Esophagus muscularis mucosa (tissue), 4 donors: ENCODE measurements at regions not wholly inside any gene's neighbourhood (a gene's known extent, or its start where the extent isn't known, plus 50 kb on each side); places are given as distances from the start of the nearest gene placed in this dataset.

ENCODE experiments used
- DNase-seq: peaks from one replicate; pipeline ENCODE4 v3.0.0-alpha.2; 2017; ENCODE audit errors: extremely low spot score
- H3K27ac ChIP-seq, 4 donors: fragments of 200-600 bp; sonication (generic); replicated peaks in 1 of 4; 1 replicate in 3 of 4; 2 replicates in 1 of 4; pipeline ENCODE4 v1.5.1; 2016 to 2019; ENCODE audit warnings: mild to moderate bottlenecking in 1 of 4
- H3K27me3 ChIP-seq, 4 donors: fragments of 200-600 bp; sonication (generic); one replicate each; pipeline versions ENCODE4 v1.5.1 to v1.6.0; 2016 to 2019
- H3K36me3 ChIP-seq, 4 donors: fragments of 200-600 bp; sonication (generic); one replicate each; pipeline ENCODE4 v1.5.1; 2016 to 2019
- H3K4me1 ChIP-seq, 4 donors: fragments of 200-600 bp; sonication (generic); one replicate each; pipeline ENCODE4 v1.5.1; 2016 to 2019
- H3K4me3 ChIP-seq, 4 donors: fragments of 200-600 bp; sonication (generic); 1 replicate in 2 of 4; 2 replicates in 2 of 4; pipeline ENCODE4 v1.5.1; 2016 to 2019; ENCODE audit warnings: mild to moderate bottlenecking in 4 of 4, moderate library complexity in 1 of 4
- H3K9me3 ChIP-seq, 4 donors: fragments of 200-600 bp; sonication (generic); 1 replicate in 3 of 4; 2 replicates in 1 of 4; pipeline ENCODE4 v1.5.1; 2016 to 2019
- CTCF ChIP-seq, 3 experiments: fragments of 200-600 bp in 2 of 3; fragments of 450-650 bp in 1 of 3; sonication (generic) in 2 of 3; IDR thresholded peaks; one replicate each; pipeline ENCODE4 v1.5.1; 2017 to 2019; ENCODE audit warnings: antibody characterized with exemption in 3 of 3, mild to moderate bottlenecking in 2 of 3, moderate library complexity in 1 of 3
- EP300 ChIP-seq: sonication (generic); formaldehyde crosslinking; IDR thresholded peaks from one replicate; pipeline ENCODE4 v1.6.1; 2017; ENCODE audit warnings: antibody characterized with exemption
- POLR2A ChIP-seq: fragments of 450-650 bp; IDR thresholded peaks from one replicate; pipeline ENCODE4 v1.6.1; 2017; ENCODE audit warnings: antibody characterized with exemption, moderate library complexity, mild to moderate bottlenecking, low read depth
- POLR2AphosphoS5 ChIP-seq, 2 donors: sonication (generic); formaldehyde crosslinking; IDR thresholded peaks; one replicate each; pipeline ENCODE4 v1.6.1; 2017; ENCODE audit warnings: antibody characterized with exemption in 2 of 2
- WGBS: methylation state at CpG from one replicate; pipeline ENCODE4 v1.1.5; 2018; 5-methylcytosine and 5-hydroxymethylcytosine counted together
- intact Hi-C: fragments of 100-400 bp; cut with DNase I; formaldehyde crosslinking; loops from one replicate; pipeline ENCODE4 v1.15.1; 2023

GRCh38 chr5:73267766-73268435 lies 94.9 kb downstream of the TMEM174 start:
- no peak for DNase-seq
- Histone ChIP-seq H3K9me3 (no peaks in the 10 kb centered on the region), H3K4me3 (no peak overlapping the region), H3K4me1 (peaks cover 0 to 17% (median 9%) of the 10 kb centered on the region in 4 donors), H3K27me3 (no peaks in the 10 kb centered on the region), H3K27ac (peak overlapping the region in 3 of 4 donors; percentile 9 to 64 (median 52)), H3K36me3 (no peaks in the 10 kb centered on the region)
- 88% methylated on average over 8 of the region's 8 CpGs for WGBS
- intact Hi-C loops: no loop called here
- TF ChIP-seq EP300: no peak
- TF ChIP-seq POLR2A: no peak
- no peak for TF ChIP-seq CTCF (IDR thresholded peaks at IDR 0.05)
- TF ChIP-seq POLR2AphosphoS5 (IDR thresholded peaks at IDR 0.05): no peak

GRCh38 chr5:73266925-73267765 lies 94.2 kb downstream of the TMEM174 start:
- Histone ChIP-seq H3K9me3 (no peaks in the 10 kb centered on the region), H3K36me3 (no peaks in the 10 kb centered on the region), H3K4me3 (peak overlapping the region in 2 of 4 donors; percentile 1 to 15), H3K4me1 (peaks cover 0 to 17% (median 9%) of the 10 kb centered on the region in 4 donors), H3K27ac (peak overlapping the region; percentile 37 to 64 (median 50)), H3K27me3 (no peaks in the 10 kb centered on the region)
- DNase-seq: no peak
- intact Hi-C loops: no loop called here
- TF ChIP-seq EP300 (no peak), POLR2A (no peak), POLR2AphosphoS5 (IDR thresholded peaks at IDR 0.05) (no peak), CTCF (IDR thresholded peaks at IDR 0.05) (no peak)
- WGBS: 77% methylated on average over 18 of the region's 18 CpGs

GRCh38 chr5:73266176-73266738 lies 93.3 kb downstream of the TMEM174 start:
- 74% methylated on average over 5 of the region's 5 CpGs for WGBS
- H3K4me3 ChIP-seq: no peak overlapping the region
- no peak for TF ChIP-seq POLR2AphosphoS5 (IDR thresholded peaks at IDR 0.05)
- TF ChIP-seq CTCF (IDR thresholded peaks at IDR 0.05): no peak
- TF ChIP-seq POLR2A: no peak
- TF ChIP-seq EP300: no peak
- DNase-seq: peak; percentile 53
- no peaks in the 10 kb centered on the region for H3K36me3 ChIP-seq
- H3K9me3 ChIP-seq: no peaks in the 10 kb centered on the region
- H3K4me1 ChIP-seq: peaks cover 0 to 17% (median 9%) of the 10 kb centered on the region in 4 donors
- H3K27ac ChIP-seq: peak overlapping the region; percentile 37 to 64 (median 50)
- intact Hi-C loops: no loop called here
- H3K27me3 ChIP-seq: no peaks in the 10 kb centered on the region

- no peak for TF ChIP-seq EP300
- TF ChIP-seq POLR2AphosphoS5 (IDR thresholded peaks at IDR 0.05): no peak
- no peak for TF ChIP-seq POLR2A
- no peak for TF ChIP-seq CTCF (IDR thresholded peaks at IDR 0.05)
Observed at GRCh38 chr5:73265641-73266040, 92.6 kb downstream of the TMEM174 start.

More at GRCh38 chr5:73265641-73266040, 92.6 kb downstream of the TMEM174 start:
- intact Hi-C loops: no loop called here
- Histone ChIP-seq H3K4me3 (no peak overlapping the region), H3K27me3 (no peaks in the 10 kb centered on the region), H3K9me3 (no peaks in the 10 kb centered on the region), H3K27ac (peak overlapping the region in 2 of 4 donors; percentile 15 to 64), H3K36me3 (no peaks in the 10 kb centered on the region), H3K4me1 (peaks cover 0 to 17% (median 9%) of the 10 kb centered on the region in 4 donors)
- 47% methylated on average over 3 of the region's 3 CpGs for WGBS
- no peak for DNase-seq
